Prostate gland (tissue), 2 donors: ENCODE measurements at regions not wholly inside any gene's neighbourhood (a gene's known extent, or its start where the extent isn't known, plus 50 kb on each side); places are given as distances from the start of the nearest gene placed in this dataset.

ENCODE experiments used
- DNase-seq: peaks from one replicate; pipeline ENCODE4 v3.0.0-alpha.2; 2019; ENCODE audit warnings: low spot score
- H3K27ac ChIP-seq, 2 donors: fragments of 200-600 bp; sonication (generic); 2 replicates each; pipeline ENCODE4 v1.5.1; 2017 to 2019
- H3K27me3 ChIP-seq: fragments of 200-600 bp; sonication (generic); replicated peaks from 2 replicates; pipeline ENCODE4 v1.5.1; 2019; ENCODE audit not compliant: insufficient read depth
- H3K36me3 ChIP-seq, 2 donors: fragments of 200-600 bp; sonication (generic); 1 replicate in 1 of 2; 2 replicates in 1 of 2; pipeline versions ENCODE4 v1.5.1 to v1.8.1; 2017 to 2019
- H3K4me1 ChIP-seq: fragments of 200-600 bp; sonication (generic); replicated peaks from 2 replicates; pipeline ENCODE4 v1.5.1; 2019
- H3K4me3 ChIP-seq, 2 donors: fragments of 200-600 bp; sonication (generic); 2 replicates each; pipeline ENCODE4 v1.5.1; 2017 to 2019
- H3K9me3 ChIP-seq: fragments of 200-600 bp; sonication (generic); 2 replicates; pipeline ENCODE4 v1.5.1; 2017
- CTCF ChIP-seq, 4 experiments: fragments of 200-600 bp in 2 of 4; fragments of 450-650 bp in 2 of 4; sonication (generic) in 2 of 4; IDR thresholded peaks; 1 replicate in 3 of 4; 2 replicates in 1 of 4; pipeline ENCODE4 v1.5.1; 2016 to 2019; ENCODE audit warnings: antibody characterized with exemption in 4 of 4, mild to moderate bottlenecking in 2 of 4, moderate library complexity in 2 of 4
- POLR2A ChIP-seq: fragments of 450-650 bp; IDR thresholded peaks from one replicate; pipeline ENCODE4 v1.6.1; 2016; ENCODE audit warnings: antibody characterized with exemption, mild to moderate bottlenecking
- POLR2AphosphoS5 ChIP-seq: sonication (generic); formaldehyde crosslinking; IDR thresholded peaks from one replicate; pipeline ENCODE4 v1.6.1; 2017; ENCODE audit warnings: antibody characterized with exemption
- WGBS: methylation state at CpG from one replicate; pipeline ENCODE4 v1.1.5; 2018; 5-methylcytosine and 5-hydroxymethylcytosine counted together
- intact Hi-C: fragments of 100-400 bp; cut with DNase I; formaldehyde crosslinking; loops from one replicate; pipeline ENCODE4 v1.14.2; 2022

GRCh38 chr6:69494595-69494994, 302.2 kb downstream of the LMBRD1 start:
- Histone ChIP-seq H3K27me3 (no peaks in the 10 kb centered on the region), H3K36me3 (no peaks in the 10 kb centered on the region), H3K4me1 (no peaks in the 10 kb centered on the region), H3K4me3 (no peak overlapping the region), H3K27ac (no peak overlapping the region), H3K9me3 (no peaks in the 10 kb centered on the region)
- intact Hi-C loops = no loop called here
- TF ChIP-seq POLR2A (no peak), CTCF (IDR thresholded peaks at IDR 0.05) (no peak), POLR2AphosphoS5 (no peak)
- DNase-seq = no peak
- WGBS = 96% methylated on average over 2 of the region's 2 CpGs

GRCh38 chr6:69489970-69490369, 306.8 kb downstream of the LMBRD1 start:
- no peak for DNase-seq
- Histone ChIP-seq H3K36me3 (no peaks in the 10 kb centered on the region), H3K4me3 (no peak overlapping the region), H3K27ac (no peak overlapping the region), H3K9me3 (no peaks in the 10 kb centered on the region), H3K27me3 (no peaks in the 10 kb centered on the region), H3K4me1 (no peaks in the 10 kb centered on the region)
- intact Hi-C loops = no loop called here
- TF ChIP-seq CTCF (IDR thresholded peaks at IDR 0.05) = no peak
- no peak for TF ChIP-seq POLR2A
- TF ChIP-seq POLR2AphosphoS5 = no peak

GRCh38 chr6:69487688-69488087, 309.1 kb downstream of the LMBRD1 start:
- no peak for DNase-seq
- intact Hi-C loops = no loop called here
- no peaks in the 10 kb centered on the region for H3K9me3 ChIP-seq
- H3K27ac ChIP-seq = no peak overlapping the region
- H3K36me3 ChIP-seq = no peaks in the 10 kb centered on the region
- no peaks in the 10 kb centered on the region for H3K27me3 ChIP-seq
- no peak for TF ChIP-seq CTCF (IDR thresholded peaks at IDR 0.05)
- no peak for TF ChIP-seq POLR2A
- no peak for TF ChIP-seq POLR2AphosphoS5
- H3K4me1 ChIP-seq = no peaks in the 10 kb centered on the region
- no peak overlapping the region for H3K4me3 ChIP-seq

- Histone ChIP-seq H3K27me3 (no peaks in the 10 kb centered on the region), H3K36me3 (no peaks in the 10 kb centered on the region), H3K4me1 (no peaks in the 10 kb centered on the region), H3K4me3 (no peak overlapping the region), H3K27ac (no peak overlapping the region), H3K9me3 (no peaks in the 10 kb centered on the region)
- no peak for DNase-seq
- TF ChIP-seq CTCF (IDR thresholded peaks at IDR 0.05) = no peak
- no peak for TF ChIP-seq POLR2AphosphoS5
- TF ChIP-seq POLR2A = no peak
- intact Hi-C loops = no loop called here
- WGBS = 98% methylated on average over 24 of the region's 26 CpGs
These were observed 329.7 kb downstream of the LMBRD1 start for GRCh38 chr6:69466979-69467570.

GRCh38 chr6:69465866-69466265, 330.9 kb downstream of the LMBRD1 start:
- TF ChIP-seq POLR2A (no peak), POLR2AphosphoS5 (no peak), CTCF (IDR thresholded peaks at IDR 0.05) (no peak)
- Histone ChIP-seq H3K4me1 (no peaks in the 10 kb centered on the region), H3K27me3 (no peaks in the 10 kb centered on the region), H3K27ac (no peak overlapping the region), H3K4me3 (no peak overlapping the region), H3K36me3 (no peaks in the 10 kb centered on the region), H3K9me3 (no peaks in the 10 kb centered on the region)
- no peak for DNase-seq
- intact Hi-C loops = no loop called here
